BJ (cell line): ENCODE measurements at regions not wholly inside any gene's neighbourhood (a gene's known extent, or its start where the extent isn't known, plus 50 kb on each side); places are given as distances from the start of the nearest gene placed in this dataset.

Experiments
- CTCF ChIA-PET: fragments of 350-600 bp; formaldehyde crosslinking; extraction: SDS; loops from one replicate; lab custom pipeline; 2021; ENCODE audit warnings: antibody characterized with exemption, inconsistent platforms; lab: Yijun Ruan, JAX
- POLR2A ChIA-PET: fragments of 300-600 bp; sonication (Branson Sonifier 250); formaldehyde crosslinking; extraction: SDS; loops from one replicate; lab custom pipeline; 2021; ENCODE audit warnings: antibody characterized with exemption; lab: Charles Lee
- DNase-seq: peaks from one replicate; pipeline ENCODE4 v3.0.0-alpha.2; 2011; ENCODE audit warnings: low read depth
- H3K27me3 ChIP-seq: 2 replicates; pipeline ENCODE4 v1.6.0; 2011; ENCODE audit warnings: low read length; ENCODE audit not compliant: control insufficient read depth, insufficient read depth
- H3K36me3 ChIP-seq: 2 replicates; pipeline ENCODE4 v1.5.1; 2011; ENCODE audit warnings: low read length; ENCODE audit not compliant: control insufficient read depth, insufficient read depth
- H3K4me3 ChIP-seq: 2 replicates; pipeline ENCODE4 v1.5.1; 2011; ENCODE audit warnings: low read depth, mild to moderate bottlenecking, control low read depth, low read length
- CTCF ChIP-seq: IDR thresholded peaks from 2 replicates; pipeline ENCODE4 v1.5.1; 2011; ENCODE audit warnings: low read depth, mild to moderate bottlenecking, control low read depth, inconsistent platforms, low read length, moderate library complexity; ENCODE audit not compliant: insufficient read depth

GRCh38 chr14:101289911-101290310, 271.4 kb upstream of the DIO3 start:
- ChIA-PET POLR2A (no interaction called here), CTCF (no interaction called here)
- TF ChIP-seq CTCF: no peak
- H3K27me3 ChIP-seq: peaks cover 6% of the 10 kb centered on the region
- DNase-seq: no peak
- no peak overlapping the region for H3K4me3 ChIP-seq
- H3K36me3 ChIP-seq: no peaks in the 10 kb centered on the region

GRCh38 chr14:101290611-101291010, 270.7 kb upstream of the DIO3 start:
- POLR2A ChIA-PET: no interaction called here
- DNase-seq: no peak

GRCh38 chr14:101291390-101291789, 269.9 kb upstream of the DIO3 start:
- ChIA-PET CTCF (no interaction called here), POLR2A (no interaction called here)
- Histone ChIP-seq H3K36me3 (no peaks in the 10 kb centered on the region), H3K27me3 (peaks cover 6% of the 10 kb centered on the region), H3K4me3 (no peak overlapping the region)
- DNase-seq: no peak
- no peak for TF ChIP-seq CTCF

More at GRCh38 chr14:101290611-101291010, 270.7 kb upstream of the DIO3 start:
- Histone ChIP-seq H3K27me3 (peaks cover 6% of the 10 kb centered on the region), H3K4me3 (no peak overlapping the region), H3K36me3 (no peaks in the 10 kb centered on the region)
- TF ChIP-seq CTCF: no peak
- CTCF ChIA-PET: no interaction called here

GRCh38 chr14:101292448-101292847, 268.8 kb upstream of the DIO3 start:
- TF ChIP-seq CTCF: no peak
- no peak overlapping the region for H3K4me3 ChIP-seq
- ChIA-PET POLR2A (no interaction called here), CTCF (no interaction called here)
- no peaks in the 10 kb centered on the region for H3K36me3 ChIP-seq
- peaks cover 2% of the 10 kb centered on the region; the same call in 1 of the 2 replicates for H3K27me3 ChIP-seq
- DNase-seq: no peak

- TF ChIP-seq CTCF: no peak
- H3K4me3 ChIP-seq: no peak overlapping the region
- ChIA-PET CTCF (interaction anchor here (0.9 kb wide), 1 partner anchor 29 kb away, joined by 3 read pairs; no protein-coding TSS in a partner anchor), POLR2A (no interaction called here)
- DNase-seq: no peak
- no peaks in the 10 kb centered on the region for H3K36me3 ChIP-seq
- H3K27me3 ChIP-seq: no peaks in the 10 kb centered on the region; the same call in 1 of the 2 replicates
Observed at GRCh38 chr14:101293605-101294004, 267.7 kb upstream of the DIO3 start.
